NCI-H82 (cell line): ENCODE measurements at regions not wholly inside any gene's neighbourhood (a gene's known extent, or its start where the extent isn't known, plus 50 kb on each side); places are given as distances from the start of the nearest gene placed in this dataset.
"Not testable (repeated sequence)": the region's sequence is repeated elsewhere in the genome, so short reads cannot be mapped to it uniquely, and the experiment has no call there.

Experiments used
- DNase-seq: peaks from one replicate; lab custom pipeline; 2025; lab: John Stamatoyannopoulos, UW

GRCh38 chr6:163876391-163876790 is 461.9 kb downstream of the QKI start:
- peak; percentile 80 for DNase-seq

DNA sequence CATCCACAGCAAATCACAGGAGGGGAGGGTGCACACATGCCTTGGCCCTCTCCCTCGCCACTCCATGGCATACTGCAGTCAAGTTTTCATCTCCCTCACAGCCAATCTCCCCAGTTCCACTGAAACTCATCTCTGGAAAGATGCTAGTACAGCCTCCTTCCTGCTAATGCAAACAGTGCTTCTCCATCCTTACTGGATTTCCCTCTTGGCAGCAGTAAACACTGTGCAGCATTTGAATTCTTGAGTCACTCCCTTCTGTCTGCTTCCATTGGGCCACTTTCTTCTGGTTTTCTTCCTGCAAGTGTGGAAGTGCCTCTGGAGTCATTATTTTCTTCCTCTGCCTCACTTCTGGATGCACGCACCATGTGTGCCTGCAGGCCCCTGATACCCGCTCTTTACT is 460.3 kb downstream of the QKI start:
- DNase-seq = no peak

GRCh38 chr6:163872335-163872734 is 457.8 kb downstream of the QKI start:
- no peak for DNase-seq

DNA sequence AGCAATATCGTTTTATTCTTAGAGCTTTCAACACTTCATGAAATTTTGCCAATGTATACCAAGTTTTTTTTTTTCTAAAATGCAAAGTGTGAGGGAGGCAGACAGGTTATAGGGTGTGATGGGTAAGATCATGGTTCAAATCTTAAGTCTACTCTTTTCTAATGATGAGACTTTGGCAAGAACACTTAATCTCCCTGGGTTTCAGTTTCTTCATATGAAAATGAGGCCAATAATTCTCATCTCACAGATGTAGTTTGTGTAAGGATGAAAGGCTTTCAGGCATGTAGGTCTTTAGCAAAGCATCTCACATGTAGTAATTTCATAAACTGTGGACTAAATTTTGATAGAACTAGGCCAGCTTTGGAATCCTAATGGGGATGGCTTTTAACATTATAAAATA is 457.1 kb downstream of the QKI start:
- no peak for DNase-seq

DNA sequence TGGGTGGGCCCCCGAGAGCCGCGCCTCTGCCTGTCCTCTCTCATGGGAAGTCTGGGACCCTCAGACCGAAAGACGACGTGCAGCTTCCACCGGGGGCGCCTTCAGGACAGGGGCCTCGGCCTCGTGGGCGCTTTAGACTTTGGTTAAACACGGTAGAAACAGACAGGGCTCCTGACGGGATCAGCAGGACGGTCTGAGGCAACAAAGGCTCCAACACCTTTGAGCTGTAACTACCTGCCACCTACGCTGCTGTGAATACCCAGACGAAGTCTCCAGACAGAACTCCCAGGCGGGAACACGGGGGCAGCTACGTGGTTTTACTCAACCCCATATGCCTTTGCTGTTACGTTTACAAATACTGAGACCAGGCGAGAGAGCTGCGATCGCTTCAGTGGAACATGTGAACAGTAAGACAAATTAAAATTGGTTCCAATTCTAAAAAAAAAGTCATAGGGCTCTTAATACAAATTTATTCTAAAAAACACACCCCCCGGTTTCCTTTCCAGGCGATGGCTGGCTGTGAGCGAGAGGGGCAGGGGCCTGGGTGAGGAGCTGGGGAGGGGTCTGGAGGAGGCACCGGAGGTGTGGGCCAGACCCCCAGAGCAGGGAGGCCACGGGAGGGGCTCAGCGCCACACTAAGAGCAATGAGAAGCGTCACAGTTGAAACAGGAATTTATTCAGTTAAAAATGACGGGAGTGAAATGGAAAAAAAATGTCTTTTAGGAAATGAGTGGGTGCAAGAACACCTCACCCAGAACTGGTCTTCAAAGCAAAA is 453.2 kb downstream of the QKI start:
- no peak for DNase-seq

- DNase-seq = peak; percentile 24
These were observed 451.7 kb downstream of the QKI start for GRCh38 chr6:163866192-163866591.

- DNase-seq = no peak
These were observed 449.0 kb downstream of the QKI start for GRCh38 chr6:163863565-163863964.

DNA sequence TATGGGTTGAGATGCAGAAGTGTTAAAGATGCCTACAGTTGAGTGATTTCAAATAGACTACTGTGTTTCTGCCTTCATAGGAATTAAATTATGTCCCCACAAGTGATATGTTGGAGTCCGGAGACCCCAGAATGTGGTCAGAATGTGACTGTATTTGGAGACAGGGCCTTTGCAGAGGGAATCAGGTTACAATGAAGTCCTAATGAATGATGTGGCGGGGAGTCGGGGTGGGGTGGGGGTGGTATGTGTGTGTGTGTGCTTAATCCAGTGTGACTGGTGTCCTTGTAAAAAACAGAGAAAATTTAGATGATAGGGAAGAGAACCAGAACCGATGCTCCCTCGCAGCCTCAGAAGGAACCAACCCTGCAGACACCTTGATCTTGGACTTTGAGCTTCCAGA is 448.2 kb downstream of the QKI start:
- no peak for DNase-seq

DNA sequence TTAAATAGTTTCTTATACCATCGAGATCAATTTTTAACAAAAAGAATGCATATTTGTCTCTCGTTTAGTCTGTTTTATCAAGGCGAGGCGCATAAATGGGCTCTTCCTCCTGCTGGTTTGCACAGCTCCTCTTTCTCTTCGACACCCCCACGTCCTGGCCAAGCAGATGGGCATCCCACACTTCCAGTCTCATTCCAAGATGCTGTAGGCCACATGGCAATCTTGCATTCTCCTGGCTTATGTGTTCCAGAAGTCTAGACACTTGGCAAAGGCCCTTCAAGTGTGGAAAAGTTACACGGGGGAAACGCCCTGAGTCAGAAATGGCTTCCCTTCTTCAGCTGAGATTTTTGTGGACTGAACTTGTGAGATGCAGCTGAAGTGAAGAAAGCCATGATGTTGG is 447.1 kb downstream of the QKI start:
- no peak for DNase-seq

GRCh38 chr6:163860287-163861081 is 446.0 kb downstream of the QKI start:
- peak; percentile 72 for DNase-seq

DNA sequence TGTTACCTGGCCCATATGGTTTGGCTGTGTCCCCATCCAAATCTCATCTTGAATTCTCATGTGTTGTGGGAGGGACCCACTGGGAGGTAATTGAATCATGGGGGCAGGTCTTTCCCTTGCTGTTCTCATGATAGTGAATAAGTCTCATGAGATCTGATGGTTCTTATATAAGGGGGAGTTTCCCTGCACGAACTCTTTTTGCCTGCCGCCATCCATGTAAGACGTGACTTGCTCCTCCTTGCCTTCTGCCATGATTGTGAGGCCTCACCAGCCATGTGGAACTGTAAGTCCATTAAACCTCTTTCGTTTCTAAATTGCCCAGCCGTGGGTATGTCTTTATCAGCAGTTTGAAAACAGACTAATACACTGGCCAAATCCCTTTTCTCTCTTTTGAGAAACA is 444.4 kb downstream of the QKI start:
- DNase-seq = not testable (repeated sequence)

DNA sequence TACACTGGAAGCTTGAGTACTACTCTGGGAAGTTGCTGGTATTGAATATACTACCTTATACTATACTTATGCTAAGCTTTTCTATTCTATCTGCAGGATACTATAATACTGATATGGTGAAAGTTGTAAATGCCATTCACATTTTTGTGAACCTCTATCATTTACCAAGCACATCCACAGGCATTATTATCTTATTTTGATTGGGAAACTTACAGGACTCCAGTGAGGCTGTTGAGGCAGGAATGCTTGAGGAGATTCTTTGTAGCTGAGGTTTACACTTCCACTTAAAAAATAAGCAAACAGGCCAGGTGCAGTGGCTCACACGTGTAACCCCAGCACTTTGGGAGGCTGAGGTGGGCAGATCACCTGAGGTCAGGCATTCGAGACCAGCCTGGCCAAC is 442.9 kb downstream of the QKI start:
- DNase-seq = no peak

GRCh38 chr6:163850874-163851273 is 436.4 kb downstream of the QKI start:
- no peak for DNase-seq

DNA sequence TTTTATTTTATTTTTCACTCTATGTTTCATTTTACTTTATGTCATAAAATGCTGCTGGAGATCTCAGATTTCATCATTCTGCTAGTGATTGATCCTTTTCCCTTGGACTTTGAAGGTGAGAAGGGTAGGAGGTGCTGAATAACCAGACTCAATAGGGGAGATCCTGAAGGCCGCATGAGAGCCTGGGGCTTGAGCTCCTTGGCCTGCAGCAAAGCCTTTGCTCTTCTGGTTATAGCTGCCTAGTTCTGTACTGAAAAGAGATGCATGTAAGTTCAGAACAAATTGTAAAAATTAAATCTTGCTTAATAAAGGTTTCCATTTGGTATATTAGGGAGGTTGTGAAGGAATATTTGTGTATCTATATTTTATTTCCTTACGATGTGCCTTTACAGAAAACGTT is 430.2 kb downstream of the QKI start:
- DNase-seq = no peak

GRCh38 chr6:163844357-163844756 is 429.8 kb downstream of the QKI start:
- DNase-seq = no peak

DNA sequence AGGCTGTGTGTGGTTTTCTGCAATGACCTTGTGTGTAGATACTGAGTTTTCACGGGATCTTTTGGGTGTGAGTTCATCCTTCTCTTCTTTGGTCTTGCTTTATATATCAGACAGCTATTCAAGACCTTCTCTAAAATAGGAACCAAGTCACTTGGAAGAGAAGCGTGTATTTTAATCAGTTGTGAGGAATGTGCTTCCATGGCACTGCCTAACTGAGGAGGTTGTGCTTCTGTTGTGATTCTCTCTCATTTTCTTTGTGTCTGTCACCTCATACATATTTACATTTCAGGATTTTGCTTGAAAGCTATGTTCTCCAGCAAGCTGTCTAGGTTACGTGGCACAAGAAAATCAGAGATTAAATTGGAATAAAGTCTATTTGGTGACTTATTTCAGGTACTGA is 428.7 kb downstream of the QKI start:
- no peak for DNase-seq

DNA sequence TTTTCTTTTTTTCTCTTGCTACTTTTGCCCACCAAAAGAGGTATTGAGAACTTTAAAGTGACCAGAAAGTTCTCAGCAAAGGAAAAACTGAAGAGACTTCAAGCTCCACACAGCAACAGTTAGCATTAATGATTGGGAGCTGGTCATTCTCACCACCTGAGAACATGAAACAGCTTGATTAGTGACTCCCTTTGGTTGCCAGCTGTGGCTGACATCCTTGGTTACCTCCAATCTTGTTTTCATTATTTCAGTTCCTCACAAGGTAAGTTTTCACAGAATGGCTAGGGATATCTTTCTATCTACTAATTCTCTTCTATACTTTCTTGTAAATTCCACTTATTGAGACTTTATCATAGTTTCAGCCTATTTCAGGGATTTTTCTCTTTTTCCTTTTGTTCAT is 427.9 kb downstream of the QKI start:
- no peak for DNase-seq

DNA sequence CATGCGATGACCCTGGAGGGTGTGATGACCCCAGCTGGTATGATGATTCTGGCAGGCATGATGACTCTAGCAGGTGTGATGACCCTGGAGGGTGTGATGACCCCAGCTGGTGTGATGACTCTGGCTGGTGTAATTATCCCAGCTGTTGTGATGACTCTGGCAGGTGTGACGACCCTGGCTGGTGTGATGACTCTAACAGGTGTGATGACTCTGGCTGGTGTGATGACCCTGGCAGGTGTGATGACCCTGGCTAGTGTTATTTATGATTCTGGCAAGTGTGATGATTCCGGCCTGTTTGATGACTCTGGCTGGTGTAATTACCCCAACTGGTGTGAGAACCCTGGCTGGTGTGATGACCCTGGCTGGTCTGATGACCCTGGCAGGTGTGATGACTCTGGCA is 427.2 kb downstream of the QKI start:
- no peak for DNase-seq

DNA sequence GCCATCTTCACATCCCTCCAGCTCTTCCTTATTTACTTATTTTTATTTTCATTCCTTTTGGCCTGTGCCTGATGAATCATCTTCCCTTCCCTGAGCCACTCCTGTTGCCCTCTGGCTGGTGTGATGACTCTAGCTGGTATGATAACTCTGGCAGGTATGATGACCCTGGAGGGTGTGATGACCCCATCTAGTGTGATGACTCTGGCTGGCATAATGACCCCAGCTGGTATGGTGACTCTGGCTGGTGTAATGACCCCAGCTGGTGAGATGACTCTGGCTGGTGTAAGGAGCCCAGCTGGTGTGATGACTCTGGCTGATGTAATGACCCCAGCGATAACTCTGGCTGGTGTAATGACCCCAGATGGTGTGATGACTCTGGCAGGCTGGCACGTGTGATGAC is 426.8 kb downstream of the QKI start:
- no peak for DNase-seq

GRCh38 chr6:163840880-163841279 is 426.4 kb downstream of the QKI start:
- no peak for DNase-seq

- DNase-seq = no peak
These were observed 424.8 kb downstream of the QKI start for GRCh38 chr6:163839296-163839695.

DNA sequence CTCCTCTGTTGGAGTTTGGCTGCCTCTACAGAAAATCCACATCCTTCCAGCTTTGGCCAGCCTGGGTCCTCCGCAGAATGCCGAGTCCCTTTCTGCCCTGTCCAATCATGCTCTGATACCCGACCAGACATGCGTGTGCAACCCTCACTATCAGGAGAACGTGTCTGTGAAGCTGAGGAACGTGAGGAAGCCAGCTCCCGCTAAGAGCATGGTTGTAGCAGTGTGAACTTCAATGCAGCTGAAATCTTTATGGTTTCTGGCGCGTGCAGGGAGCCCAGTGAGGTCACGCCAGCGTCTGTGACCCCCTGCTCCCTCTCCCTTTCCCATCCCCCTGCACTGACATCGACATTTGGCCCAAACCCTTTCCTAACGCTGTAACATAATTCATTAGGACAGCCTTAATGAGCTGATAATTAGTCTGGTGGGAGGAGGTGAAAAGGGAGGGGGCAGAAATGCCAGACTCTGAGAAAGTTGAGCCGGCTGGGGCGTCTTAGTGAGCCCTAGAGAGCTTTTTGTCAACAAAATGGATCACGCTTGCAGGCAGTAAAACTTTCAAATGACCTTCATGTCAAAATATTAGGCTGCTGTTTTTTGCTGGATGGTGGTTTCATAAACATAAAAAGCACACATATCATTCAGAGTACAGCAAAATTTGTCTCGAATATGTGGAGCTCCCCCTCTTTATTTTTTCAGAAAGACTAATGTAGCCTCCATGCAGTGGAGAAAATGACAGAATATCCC is 423.3 kb downstream of the QKI start:
- DNase-seq = peak; percentile 70
